22Rv1 (cell line): ENCODE measurements at regions not wholly inside any gene's neighbourhood (a gene's known extent, or its start where the extent isn't known, plus 50 kb on each side); places are given as distances from the start of the nearest gene placed in this dataset.

Source experiments
- H3K27ac ChIP-seq: fragments of 450-650 bp; 2 replicates; pipeline ENCODE4 v1.5.1; 2017
- CTCF ChIP-seq: fragments of 450-650 bp; IDR thresholded peaks from 2 replicates; pipeline ENCODE4 v1.5.1; 2017; ENCODE audit warnings: mild to moderate bottlenecking
- ZFX ChIP-seq: fragments of 450-650 bp; IDR thresholded peaks from 2 replicates; pipeline ENCODE4 v1.6.1; 2017; ENCODE audit warnings: antibody characterized with exemption, borderline replicate concordance

DNA sequence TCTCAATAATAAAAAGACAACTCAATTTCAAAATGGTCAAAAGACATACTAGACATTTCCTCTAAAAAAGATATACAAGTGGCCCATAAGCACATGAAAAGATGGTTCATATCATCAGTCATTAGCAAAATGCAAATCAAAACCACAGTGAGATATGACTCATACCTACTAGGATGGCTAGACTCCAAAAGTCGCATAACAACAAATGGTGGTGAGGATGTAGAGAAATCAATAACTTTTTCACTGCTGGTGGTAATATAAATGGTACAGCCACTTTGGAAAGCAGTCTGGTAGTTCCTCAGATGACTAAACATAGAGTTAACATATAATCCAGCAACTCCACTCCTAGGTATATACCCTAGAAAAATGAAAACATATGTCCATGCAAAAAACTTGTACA, 242.3 kb upstream of the NOL4 start:
- no peak overlapping the region for H3K27ac ChIP-seq
- TF ChIP-seq CTCF (no peak), ZFX (no peak)

DNA sequence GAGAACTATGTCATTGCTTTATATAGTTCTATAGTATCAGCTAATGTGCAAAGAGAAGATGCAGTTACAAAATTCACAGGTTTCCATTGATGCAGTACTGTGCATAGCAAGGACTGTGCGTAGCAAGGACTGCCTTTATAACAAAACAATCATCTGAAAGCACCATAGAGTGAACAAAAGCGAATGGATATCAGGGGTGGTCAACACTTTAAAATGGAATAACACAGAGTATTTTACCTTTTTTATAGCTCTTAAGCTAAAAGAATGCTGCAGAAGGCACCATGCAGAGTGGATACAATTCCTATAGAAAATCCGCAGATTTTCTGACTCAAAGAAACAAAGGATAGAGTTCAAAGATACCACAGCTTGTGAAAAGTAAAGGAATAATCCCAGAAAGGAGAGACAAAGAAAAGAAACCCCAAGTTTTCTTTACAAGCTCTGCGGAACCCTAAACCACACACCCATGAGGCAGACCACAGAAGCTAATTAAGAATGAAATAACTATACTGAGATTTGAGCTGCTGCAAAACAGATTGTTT, 229.9 kb upstream of the DTNA start:
- TF ChIP-seq ZFX: no peak
- no peak for TF ChIP-seq CTCF
- H3K27ac ChIP-seq: no peak overlapping the region

GRCh38 chr18:34482204-34482603, 227.9 kb upstream of the DTNA start:
- H3K27ac ChIP-seq: no peak overlapping the region
- no peak for TF ChIP-seq ZFX

GRCh38 chr18:34483198-34483597, 226.9 kb upstream of the DTNA start:
- H3K27ac ChIP-seq: no peak overlapping the region
- TF ChIP-seq CTCF (no peak), ZFX (no peak)

DNA sequence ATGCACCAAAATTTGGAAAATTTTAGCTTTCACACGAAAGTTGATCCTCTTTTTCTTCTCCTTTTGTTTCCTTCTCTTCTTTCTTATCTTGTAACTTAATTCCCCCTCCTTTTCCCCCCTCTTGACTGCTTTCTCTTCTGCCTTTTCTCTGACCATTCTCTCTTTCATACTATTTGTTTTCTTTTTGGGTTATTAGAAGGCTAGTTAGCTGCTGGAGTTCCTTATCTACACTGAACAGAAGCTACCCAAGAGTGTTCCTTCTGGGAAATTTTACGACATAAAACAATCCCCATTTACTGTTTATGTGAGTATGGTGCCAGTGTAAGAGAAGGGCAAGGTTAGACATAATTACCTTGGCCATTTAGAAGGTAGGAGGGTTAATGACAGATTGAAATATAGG, 218.4 kb upstream of the DTNA start:
- TF ChIP-seq ZFX (no peak), CTCF (no peak)
- H3K27ac ChIP-seq: no peak overlapping the region

DNA sequence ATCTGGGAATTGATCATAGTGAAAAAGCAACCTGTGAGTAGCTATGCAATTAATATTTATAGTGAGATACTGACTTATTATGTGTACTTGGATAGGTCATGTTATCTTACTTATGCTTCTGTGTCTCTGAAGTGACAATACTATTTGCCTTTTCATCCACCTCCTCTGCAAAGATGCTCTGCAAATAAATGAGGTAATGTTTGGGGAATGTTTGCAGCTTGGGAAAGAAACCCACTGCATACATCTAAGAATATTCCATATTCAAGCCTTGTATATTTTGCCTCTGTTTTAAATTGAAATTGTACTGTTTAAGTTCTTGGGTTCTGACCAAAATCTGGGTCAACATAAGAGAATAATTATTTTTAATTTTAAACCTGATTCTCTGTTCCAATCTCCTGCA, 217.4 kb upstream of the DTNA start:
- TF ChIP-seq CTCF: no peak
- TF ChIP-seq ZFX: no peak
- H3K27ac ChIP-seq: peak overlapping the region; percentile 91

- TF ChIP-seq ZFX: no peak
- TF ChIP-seq CTCF: no peak
- H3K27ac ChIP-seq: peak overlapping the region; percentile 91
These were observed 217.0 kb upstream of the DTNA start for GRCh38 chr18:34493099-34493544.
